Stimulated activated CD4-positive, alpha-beta T cell treated with anti-CD3 and anti-CD28 coated beads, Interleukin-12 subunit alpha, Interleukin-12 subunit beta, amount 100 ng/mL, for 4 hours (primary cell): ENCODE measurements at regions not wholly inside any gene's neighbourhood (a gene's known extent, or its start where the extent isn't known, plus 50 kb on each side); places are given as distances from the start of the nearest gene placed in this dataset.
"Not testable (repeated sequence)": the region's sequence is repeated elsewhere in the genome, so short reads cannot be mapped to it uniquely, and the experiment has no call there.

Experiments
- DNase-seq: peaks from one replicate; pipeline ENCODE4 v3.0.0-alpha.2; 2020

DNA sequence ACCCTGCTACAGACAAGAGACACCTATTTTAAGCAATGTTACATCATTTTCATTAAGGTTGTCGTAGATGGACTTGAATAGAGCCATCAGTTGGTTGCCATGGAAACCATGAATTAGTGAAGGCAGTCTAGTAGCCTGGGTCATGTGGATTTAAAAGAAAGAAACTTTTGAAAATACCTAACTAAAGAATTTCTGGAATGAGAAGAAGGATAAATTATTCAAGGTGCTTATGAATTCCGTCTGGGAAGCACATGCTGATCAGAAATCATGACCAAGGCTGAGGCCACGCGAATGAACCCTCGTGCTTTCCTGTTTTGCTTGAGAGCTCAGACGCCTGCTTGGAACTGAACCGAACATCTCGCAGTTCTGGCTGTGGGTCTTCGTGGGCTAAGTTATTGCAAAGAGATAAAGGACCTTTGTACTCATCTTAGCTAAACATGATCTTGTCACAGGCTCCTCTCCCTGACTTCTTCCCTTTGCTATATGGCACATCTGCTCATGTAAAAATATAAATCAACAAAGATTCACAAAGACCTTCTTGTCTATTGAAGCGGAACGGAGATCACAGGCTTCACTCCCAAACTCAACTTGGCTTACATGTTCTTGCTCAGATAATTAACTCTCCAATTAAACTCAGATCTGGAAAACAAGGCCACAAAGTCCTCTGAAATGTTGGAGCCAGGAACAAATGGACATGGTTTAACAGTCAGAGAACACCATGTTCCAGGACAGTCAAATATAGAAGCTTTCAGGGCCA lies 140.2 kb downstream of the NUFIP1 start:
- DNase-seq, result no peak

DNA sequence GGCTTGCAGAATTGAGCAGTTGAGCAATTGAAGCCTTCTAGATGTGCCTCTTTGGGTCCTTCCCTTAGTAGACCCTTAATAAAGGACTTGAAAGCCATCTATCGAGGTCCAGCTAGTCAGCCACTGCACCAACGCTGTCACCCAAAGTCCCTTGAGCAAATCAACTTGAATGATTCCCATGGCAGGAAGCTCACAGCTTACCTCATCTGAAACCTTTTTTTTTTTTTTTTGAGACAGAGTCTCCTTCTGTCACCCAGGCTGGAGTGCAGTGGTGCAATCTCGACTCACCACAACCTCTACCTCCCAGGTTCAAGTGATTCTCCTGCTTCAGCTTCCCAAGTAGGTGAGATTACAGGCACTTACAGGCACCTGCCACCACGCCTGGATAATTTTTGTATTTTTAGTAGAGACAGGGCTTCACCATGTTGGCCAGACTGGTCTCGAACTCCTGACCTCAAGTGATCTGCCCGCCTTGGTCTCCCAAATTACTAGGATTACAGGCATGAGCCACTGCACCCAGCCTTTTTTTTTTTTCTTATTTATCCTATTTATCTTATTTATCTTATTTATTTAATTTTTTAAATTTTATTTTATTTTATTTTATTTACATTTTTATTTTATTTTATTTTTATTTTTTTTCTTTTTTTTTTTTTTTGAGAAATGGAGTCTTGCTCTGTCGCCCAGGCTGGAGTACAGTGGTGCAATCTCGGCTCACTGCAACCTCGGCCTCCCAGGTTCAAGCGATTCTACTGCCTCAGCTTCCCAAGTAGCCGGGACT lies 143.8 kb downstream of the NUFIP1 start:
- not testable (repeated sequence) for DNase-seq

DNA sequence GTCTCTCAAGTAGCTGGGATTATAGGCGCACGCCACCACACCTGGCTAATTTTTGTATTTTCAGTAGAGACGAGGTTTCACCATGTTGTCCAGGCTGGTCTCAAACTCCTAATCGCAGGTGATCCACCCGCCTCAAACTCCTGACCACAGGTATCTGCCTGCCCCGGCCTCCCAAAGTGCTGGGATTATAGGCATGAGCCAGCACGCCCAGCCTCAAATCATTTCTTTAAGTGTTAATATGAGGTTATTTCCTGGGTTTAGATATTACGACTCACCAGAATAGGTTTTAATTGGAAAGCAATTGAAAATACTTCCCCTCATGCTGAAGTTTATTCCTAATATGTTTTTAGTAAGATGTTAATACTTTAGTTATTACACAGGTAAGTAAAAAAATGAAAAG lies 144.5 kb downstream of the NUFIP1 start:
- DNase-seq, result no peak

DNA sequence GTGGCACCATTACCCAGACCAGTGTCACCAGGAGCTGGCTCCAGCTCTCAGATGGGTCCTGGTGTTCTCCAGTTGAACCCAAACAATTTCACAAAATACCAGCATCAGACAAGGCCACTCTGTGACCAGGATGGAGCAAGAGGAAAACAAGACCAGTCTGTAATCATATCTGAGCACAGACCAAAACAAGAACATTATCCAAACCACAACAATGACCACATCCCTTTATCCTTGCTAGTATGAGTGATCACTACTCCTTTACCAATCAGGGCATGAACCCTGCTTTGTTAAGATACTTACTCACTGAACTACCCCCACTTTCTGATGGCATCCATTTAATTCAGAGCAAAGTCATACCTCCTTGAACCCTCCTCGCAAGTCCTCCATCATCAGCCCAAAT lies 145.9 kb downstream of the NUFIP1 start:
- no peak for DNase-seq

DNA sequence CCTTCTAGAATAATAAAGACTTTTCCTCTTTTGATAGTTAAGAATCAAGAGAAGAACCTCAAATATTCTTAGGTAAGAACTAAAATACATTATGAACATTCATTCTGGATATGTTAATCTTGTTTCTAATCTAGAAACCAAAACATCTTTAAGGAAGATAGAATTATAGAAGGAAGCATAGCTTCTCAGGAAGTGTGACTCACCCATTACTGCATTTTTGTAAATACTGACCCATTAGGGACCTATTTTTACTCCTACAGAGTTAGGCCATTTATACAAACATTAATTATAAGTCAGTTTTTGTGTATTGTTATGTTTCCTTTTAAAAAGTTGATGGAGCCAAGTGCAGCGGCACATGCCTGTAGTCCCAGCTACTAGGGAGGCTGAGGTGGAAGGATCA lies 147.1 kb downstream of the NUFIP1 start:
- DNase-seq, result no peak

DNA sequence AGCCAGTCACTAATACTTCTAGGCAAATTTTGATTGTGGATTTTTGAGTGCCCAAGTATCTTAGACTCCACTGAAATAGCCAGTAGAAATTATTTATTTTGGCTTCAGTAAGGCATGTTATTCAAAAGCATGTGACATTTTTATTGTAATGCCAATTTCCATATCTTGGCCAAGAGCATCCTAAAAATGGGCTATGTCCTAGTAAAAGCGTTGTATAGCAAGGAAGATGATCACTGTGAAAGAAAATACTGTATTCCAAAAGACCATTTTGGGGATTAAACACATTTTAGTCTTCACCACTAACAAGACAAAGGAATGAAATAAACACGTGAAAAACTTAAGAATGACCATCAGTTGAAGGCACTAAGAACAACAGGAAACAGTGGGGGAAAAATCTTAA lies 149.1 kb downstream of the NUFIP1 start:
- DNase-seq, result no peak

DNA sequence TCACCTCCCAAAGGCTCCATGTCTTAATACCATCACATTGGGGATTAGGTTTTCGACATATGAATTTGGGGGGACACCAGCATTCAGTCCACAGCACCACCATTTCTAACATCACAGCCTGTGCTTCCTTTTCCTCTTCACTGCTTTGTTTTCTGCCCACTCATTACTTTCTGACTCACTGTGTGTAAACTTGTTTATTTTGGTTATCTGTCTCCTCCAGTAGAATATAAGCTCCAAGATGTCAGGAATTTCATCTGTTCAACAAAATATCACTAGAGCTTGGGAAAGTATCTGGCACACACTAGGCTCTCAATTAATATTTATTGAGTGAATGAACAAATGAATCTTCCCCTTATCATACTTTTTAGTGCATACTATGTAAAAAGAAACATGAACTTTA lies 152.0 kb downstream of the NUFIP1 start:
- no peak for DNase-seq

DNA sequence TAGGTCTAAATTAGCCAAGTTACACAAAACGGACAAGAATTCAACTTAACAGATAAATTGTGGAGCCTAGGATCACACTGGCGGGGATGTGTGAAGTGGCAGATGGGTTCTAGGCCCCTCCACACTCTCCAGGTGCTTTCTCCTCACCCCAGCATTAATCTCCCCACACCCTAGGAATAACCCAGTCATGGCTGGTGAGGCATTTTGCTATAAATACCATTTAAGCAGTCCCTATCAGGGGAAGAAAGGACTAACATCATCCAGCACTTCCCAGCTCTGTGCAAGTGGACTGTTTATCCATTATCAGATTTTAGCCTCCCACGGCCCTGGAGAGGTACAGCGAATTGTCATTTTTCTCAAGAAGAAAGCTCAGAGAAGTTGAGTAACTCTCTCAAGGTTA lies 154.9 kb downstream of the NUFIP1 start:
- no peak for DNase-seq

DNA sequence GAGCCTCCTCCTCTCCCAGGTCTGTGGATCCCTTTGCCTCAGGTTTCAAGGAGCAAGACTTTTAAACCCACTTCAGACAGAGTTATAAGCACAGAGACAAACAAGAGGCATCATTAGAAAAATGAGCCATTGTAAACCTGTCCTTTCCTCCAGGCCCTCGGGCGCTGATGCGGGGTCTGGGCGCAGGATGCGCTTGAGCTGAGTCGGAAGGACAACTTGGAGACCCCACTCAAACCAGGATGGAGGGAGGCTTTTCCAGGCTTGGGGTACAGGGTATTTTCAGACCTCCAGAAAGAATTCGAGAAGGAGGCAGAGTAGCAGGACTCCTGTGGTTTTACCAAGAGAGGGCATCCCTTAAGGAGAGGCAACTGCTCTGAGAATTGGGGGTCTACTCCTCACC lies 155.6 kb downstream of the NUFIP1 start:
- DNase-seq, result no peak

DNA sequence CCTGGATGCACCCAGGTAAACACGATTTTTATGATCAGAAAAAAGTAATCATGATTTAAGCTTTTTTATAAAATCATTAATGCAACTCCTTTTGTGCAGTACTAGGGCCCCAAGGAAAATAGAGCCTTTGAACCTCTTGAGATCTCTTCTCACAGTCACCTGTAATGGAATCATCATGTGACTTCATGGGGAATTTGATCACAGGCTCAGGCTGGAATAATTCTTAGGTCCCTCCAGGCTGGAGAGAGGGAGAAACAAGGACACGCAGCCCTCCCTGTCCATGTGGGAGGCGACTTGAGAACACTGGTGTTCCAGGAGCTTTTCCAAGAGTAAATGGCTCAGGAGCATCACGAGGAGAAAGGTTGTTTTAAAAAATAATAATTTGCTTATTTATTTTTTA lies 156.1 kb downstream of the NUFIP1 start:
- no peak for DNase-seq

DNA sequence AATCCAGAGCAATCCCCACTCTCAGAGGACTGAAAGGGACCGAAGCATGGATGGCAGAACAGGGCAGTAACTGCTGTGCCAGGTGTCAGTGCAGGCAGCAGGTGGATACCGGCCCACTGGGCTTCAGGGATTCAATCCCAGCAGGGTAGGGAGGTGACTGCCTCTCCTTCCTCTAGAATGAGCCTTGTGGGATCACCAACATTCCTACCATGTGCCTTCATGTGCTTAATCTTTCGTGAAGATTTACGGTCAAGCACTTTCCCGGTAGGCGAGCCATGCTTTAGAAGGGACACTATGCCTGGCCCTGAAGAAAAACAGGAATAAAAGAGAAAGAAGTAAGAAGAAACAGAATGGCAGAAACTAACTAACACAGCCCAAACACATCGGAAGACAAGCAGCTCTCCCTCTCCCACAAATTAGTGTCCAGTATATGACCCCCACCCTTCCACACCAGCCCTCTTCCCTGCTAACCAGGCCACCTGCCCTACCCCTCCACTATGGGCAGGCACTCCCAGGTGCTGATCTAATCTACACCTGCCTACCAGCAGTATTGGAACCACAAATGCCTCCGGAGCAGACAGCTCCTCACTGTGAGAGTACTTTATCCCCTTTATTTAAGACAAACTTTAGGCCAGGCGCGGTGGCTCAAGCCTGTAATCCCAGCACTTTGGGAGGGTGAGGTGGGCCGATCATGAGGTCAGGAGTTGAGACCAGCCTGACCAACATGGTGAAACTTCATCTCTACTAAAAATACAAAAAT lies 162.5 kb downstream of the NUFIP1 start:
- DNase-seq, result no peak

DNA sequence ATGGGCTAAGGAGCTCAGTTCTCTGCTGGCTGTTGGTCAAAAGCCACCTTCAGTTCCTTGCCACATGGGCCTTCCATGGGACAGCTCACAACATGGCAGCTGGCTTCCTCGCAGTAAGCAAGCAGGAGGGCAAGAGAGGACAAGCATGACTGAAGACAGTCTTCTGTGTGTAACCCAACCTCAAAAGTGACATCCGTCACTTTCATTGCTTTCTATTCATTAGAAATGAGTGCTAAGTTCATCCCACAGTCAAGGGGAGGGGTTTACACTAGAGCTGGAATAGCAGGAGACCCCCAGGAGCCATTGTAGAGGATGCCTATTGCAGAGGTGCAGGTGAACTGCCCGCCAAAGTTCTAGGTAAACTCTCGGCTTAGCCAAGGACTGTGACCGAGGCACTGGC lies 163.3 kb downstream of the NUFIP1 start:
- DNase-seq, result no peak

DNA sequence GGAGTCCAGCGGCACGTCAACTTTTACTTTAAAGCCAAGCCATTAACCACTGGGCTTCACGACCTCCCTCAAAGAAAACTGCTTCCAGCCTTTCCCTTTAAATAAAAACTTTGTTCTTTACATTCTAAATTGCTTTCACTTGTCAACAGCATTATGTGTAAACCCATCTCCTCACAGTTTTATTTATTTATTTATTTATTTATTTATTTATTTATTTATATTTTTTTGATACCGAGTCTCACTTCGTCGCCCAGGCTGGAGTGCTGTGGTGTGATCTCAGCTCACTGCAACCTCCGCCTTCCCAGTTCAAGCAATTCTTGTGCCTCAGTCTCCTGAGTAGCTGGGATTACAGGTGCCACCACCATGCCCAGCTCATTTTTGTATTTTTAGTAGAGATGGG lies 165.7 kb downstream of the NUFIP1 start:
- not testable (repeated sequence) for DNase-seq

DNA sequence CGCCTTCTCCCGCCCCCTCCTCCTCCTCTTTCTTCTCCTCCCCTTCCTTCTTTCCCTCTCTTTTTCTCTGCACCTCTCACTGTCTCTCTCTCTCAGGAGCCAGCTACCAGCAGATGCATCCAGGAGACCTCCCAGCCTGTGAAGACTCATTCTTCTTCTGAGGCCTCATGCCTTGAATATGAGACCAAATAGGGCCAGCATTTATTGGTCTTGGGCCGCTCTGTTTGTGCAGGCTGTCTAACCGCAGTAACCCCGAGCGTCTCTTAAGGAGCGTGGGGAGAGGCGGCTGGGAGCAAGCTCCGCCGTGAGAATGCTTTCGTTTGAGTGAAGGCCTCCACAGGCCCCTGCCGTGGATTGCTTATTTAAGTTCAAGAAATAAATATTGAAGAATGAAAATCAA lies 167.0 kb downstream of the NUFIP1 start:
- DNase-seq, result no peak

DNA sequence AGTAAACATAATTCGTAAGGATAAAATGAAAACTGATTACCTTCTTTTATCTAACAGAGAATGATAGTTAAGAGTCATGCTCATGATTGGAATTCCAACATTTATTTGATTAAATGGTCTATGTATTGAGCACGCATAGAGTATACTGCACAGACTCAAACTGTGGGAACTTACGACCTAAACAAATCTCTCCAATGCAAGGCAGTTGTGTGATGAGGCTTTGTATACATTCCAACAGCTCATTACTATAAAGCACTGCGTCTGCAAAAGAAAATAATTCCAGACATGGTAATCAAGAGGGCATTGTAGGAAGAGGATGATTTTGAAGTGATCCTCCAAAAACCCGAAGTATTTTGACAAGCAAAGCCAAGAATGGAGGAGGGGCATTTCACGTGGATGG lies 169.5 kb downstream of the NUFIP1 start:
- no peak for DNase-seq

DNA sequence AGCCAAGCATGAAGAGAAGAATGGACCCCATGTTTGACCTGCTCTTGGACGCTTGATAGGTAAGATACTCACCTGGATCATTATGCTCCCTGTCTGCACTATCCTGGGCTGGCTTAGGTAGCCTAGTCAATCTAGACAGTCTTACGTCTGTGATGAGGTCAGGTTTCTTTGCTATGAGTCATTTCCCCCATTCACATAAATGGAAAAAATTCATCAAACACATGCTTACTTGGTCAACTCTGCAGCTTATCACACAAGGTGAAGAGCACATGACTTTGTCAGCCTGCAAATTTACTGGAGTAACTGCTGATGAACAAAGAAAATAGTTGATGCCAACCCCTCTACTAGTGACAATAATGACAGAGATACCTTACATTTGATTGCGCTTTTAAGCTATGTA lies 170.0 kb downstream of the NUFIP1 start:
- no peak for DNase-seq

DNA sequence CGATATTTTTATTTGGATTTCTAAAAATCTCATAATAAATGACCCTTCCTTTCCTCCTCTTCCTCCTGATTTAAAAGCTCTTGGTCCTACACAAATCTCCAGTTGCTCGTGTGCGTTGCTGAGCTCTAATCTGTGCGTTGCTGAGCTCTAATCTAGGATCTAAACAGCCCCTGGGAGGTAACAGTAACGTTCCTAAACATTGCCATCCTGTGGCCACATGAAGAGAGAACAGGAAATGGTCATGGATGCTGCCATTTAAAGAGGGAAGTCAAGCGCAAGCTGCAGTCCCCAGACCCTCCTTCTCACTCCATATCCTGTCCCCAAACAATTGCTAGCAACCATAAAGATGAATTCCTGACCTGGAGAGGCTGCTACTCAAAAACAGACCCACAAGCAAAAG lies 170.8 kb downstream of the NUFIP1 start:
- no peak for DNase-seq

DNA sequence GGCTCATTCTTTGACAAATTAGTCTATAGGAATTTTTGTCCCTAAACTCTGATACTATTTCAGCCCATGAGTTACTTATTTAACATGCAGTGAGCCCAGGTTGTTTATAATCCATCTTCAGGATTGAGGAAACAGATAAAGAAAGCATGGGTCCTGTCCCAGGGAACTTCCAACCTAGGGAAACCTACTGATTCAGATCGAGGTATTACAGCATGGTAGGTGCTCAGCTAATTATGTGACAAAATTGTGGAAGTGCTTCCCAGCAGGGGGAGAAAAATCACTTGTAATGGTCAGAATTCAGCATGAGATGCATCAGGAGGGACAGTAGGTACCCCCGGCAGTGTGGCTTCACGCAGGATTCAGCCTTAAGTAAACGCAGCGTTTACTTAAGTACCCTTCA lies 171.3 kb downstream of the NUFIP1 start:
- no peak for DNase-seq

DNA sequence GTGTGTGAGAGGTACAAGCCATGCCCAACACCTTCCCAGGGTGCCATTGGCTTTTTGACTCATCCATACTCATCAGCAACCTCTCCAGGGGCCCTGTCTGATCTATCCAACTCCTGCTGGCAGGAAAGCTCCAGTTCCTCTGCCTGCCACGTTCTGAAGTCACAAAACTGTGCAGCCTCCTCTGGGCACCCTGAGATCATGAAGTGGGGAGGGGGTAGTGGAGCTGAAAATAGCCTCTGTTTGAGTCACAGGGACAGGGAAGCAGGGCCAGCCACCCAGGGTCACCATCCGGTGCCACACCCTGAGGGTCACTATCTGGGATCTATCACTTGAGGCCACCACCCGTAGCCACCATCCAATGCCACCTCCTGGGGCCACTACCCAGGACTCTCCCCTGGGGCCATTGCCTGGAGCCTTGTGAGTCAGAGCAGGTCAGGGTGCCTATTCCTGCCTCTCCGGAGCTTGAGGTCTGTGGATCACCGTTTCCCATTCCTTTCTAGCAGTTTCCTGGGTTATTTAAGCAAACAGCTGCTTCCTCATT lies 172.1 kb downstream of the NUFIP1 start:
- no peak for DNase-seq

DNA sequence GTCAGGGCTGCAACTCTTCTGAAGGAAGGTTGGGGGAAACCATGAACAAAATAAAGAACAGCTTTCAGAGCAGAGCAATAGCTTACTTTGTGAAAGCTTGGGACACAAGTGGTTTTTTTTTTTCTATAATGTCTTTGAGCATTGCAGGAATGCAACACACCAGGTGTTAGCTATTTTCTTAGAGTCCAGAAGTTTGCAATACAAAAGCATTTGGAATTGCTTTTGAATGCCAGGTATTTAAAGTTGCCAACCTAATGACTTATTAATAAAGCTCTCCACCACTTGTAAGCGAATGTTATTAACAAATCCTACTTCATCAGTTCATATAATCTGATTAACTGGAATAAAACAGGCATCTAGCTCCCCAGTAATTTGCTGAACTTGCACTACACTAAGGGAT lies 172.6 kb downstream of the NUFIP1 start:
- DNase-seq, result no peak

DNA sequence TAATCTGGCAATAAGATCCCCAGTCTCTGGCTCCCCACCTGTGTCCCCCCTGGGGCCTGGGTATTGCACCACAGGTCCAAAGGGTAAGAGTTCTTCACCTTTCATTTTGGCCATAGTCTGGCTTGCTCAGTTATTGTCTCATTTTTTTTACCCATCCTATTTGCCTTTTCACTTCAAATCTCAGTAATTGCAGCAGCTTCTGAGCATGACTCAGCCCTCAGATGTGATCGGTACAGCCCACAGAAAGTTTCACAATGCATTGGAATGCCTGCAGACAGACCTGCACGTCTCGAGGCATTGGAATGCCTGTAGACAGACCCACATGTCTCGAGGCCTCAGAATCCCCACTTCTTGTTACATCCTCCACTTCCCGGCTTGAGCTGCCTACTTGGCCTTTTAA lies 173.6 kb downstream of the NUFIP1 start:
- peak; percentile 13 for DNase-seq

DNA sequence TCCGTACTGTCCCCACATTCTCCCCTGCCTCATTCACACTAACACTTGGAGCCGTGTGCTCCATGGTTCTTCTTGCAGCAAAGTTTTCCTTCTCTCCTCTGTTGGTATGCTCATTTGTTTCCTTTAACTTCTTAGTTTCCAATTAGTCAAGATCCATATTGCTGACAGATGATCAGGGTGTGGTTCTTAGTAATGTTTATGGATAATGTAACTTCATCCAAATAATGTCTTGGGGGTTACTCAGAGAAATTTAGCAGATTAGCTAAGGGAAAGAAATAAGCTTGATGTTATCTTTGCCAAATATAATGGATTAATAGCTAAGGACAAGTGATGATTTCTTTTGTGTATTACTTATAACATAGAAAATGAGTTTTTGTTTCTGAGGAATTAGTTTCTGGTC lies 174.4 kb downstream of the NUFIP1 start:
- no peak for DNase-seq

DNA sequence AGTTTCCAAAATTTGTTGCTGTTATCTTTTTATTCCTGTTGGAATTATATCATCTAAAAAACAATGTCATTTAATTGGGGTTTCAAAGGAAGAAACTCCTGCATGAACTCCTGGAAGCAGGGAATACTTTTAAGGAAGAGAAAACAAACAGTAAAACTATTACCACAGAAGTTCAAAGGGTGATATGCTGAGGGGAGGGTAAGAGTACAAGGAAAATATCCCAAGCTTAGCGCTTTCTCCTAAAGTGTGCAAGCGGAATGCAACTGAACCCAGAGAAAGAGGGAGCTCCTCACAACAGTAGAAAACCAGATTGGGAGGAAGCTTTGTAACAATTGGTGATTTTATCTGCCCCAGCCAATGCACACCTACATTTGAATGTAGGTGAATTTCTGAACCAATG lies 175.1 kb downstream of the NUFIP1 start:
- no peak for DNase-seq

DNA sequence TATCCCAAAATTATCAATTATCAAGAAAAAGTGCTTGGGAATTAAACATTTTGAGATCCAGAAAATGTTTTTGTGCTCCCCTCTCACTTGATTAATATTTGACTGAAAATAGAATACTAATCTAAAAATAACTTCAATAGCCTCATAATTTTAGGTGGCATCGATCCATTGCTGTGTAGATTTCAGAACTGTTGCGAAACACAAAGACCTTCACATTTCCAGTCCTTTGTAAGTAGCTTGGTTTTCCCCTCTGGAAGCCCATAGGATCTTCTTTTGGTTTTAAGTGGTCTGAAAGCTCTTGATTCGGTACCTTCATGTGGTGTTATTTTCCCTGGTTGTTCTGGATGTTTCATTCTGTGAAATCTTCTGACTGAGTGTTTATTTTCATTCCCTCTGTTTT lies 176.5 kb downstream of the NUFIP1 start:
- no peak for DNase-seq
